ENCODE measurements at regions not wholly inside any gene's neighbourhood (a gene's known extent, or its start where the extent isn't known, plus 50 kb on each side); places are given as distances from the start of the nearest gene placed in this dataset.

DNA sequence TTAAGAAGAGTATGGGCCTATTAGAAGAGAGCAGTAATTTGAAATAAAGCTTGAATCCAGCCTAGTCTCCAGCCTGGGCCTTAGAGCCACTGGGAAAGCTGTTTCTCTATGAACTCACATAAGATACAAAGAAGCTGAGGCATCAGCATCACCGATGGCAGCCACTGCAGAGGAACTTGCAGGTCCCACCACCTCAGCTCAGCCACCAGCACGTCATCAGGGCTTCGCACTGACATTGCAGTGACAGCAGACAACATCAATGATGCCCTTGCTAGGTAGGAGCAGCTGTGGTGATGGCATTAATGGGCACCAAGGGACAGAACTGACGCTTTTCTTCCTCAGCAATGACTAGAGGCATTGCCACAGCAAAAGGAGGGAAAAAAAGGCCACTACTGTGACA lies 67.7 kb upstream of the CDC42EP3 start:
- TF ChIP-seq, protein P1, sequence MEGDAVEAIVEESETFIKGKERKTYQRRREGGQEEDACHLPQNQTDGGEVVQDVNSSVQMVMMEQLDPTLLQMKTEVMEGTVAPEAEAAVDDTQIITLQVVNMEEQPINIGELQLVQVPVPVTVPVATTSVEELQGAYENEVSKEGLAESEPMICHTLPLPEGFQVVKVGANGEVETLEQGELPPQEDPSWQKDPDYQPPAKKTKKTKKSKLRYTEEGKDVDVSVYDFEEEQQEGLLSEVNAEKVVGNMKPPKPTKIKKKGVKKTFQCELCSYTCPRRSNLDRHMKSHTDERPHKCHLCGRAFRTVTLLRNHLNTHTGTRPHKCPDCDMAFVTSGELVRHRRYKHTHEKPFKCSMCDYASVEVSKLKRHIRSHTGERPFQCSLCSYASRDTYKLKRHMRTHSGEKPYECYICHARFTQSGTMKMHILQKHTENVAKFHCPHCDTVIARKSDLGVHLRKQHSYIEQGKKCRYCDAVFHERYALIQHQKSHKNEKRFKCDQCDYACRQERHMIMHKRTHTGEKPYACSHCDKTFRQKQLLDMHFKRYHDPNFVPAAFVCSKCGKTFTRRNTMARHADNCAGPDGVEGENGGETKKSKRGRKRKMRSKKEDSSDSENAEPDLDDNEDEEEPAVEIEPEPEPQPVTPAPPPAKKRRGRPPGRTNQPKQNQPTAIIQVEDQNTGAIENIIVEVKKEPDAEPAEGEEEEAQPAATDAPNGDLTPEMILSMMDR (IDR thresholded peaks at IDR 0.05; ENCODE audit: insufficient read depth, low read depth, low read length) = no peak
- TF ChIP-seq EZH2 (IDR thresholded peaks at IDR 0.05; ENCODE audit: insufficient read depth, low read length) = no peak
